Skeletal muscle cell (primary cell): ENCODE measurements at regions not wholly inside any gene's neighbourhood (a gene's known extent, or its start where the extent isn't known, plus 50 kb on each side); places are given as distances from the start of the nearest gene placed in this dataset.
"Not testable (repeated sequence)": the region's sequence is repeated elsewhere in the genome, so short reads cannot be mapped to it uniquely, and the experiment has no call there.

Source experiments
- DNase-seq: peaks from one replicate; pipeline ENCODE4 v3.0.0-alpha.2; 2010; ENCODE audit warnings: low read depth
- H3K4me3 ChIP-seq: 2 replicates; pipeline ENCODE4 v1.5.1; 2011; ENCODE audit warnings: low read depth, mild to moderate bottlenecking, control low read depth, low read length, moderate library complexity

GRCh38 chr6:147983581-147984366 lies 358.9 kb upstream of the SASH1 start:
- no peak for DNase-seq

GRCh38 chr6:147986846-147987245 lies 355.8 kb upstream of the SASH1 start:
- H3K4me3 ChIP-seq: no peak overlapping the region
- no peak for DNase-seq

More at GRCh38 chr6:147983581-147984366, 358.9 kb upstream of the SASH1 start:
- no peak overlapping the region for H3K4me3 ChIP-seq

- no peak overlapping the region for H3K4me3 ChIP-seq
- DNase-seq: no peak
These were observed 352.5 kb upstream of the SASH1 start for GRCh38 chr6:147990159-147990558.

GRCh38 chr6:147991961-147992360 lies 350.7 kb upstream of the SASH1 start:
- no peak for DNase-seq
- no peak overlapping the region for H3K4me3 ChIP-seq

GRCh38 chr6:147999001-147999540 lies 343.6 kb upstream of the SASH1 start:
- no peak for DNase-seq
- no peak overlapping the region for H3K4me3 ChIP-seq

GRCh38 chr6:148001844-148002642 lies 340.6 kb upstream of the SASH1 start:
- no peak for DNase-seq
- no peak overlapping the region for H3K4me3 ChIP-seq

GRCh38 chr6:148004651-148005050 lies 338.0 kb upstream of the SASH1 start:
- H3K4me3 ChIP-seq: no peak overlapping the region
- DNase-seq: no peak

- H3K4me3 ChIP-seq: no peak overlapping the region
- DNase-seq: no peak
These were observed 336.8 kb upstream of the SASH1 start for GRCh38 chr6:148005806-148006205.

- not testable (repeated sequence) for DNase-seq, H3K4me3 ChIP-seq
These were observed 332.1 kb upstream of the SASH1 start for GRCh38 chr6:148010516-148010915.

- no peak for DNase-seq
- H3K4me3 ChIP-seq: no peak overlapping the region
These were observed 326.6 kb upstream of the SASH1 start for GRCh38 chr6:148016013-148016412.

GRCh38 chr6:148021165-148021564 lies 321.5 kb upstream of the SASH1 start:
- DNase-seq: no peak
- H3K4me3 ChIP-seq: no peak overlapping the region

- no peak overlapping the region for H3K4me3 ChIP-seq
- no peak for DNase-seq
These were observed 320.9 kb upstream of the SASH1 start for GRCh38 chr6:148021699-148022098.

GRCh38 chr6:148022279-148022678 lies 320.4 kb upstream of the SASH1 start:
- DNase-seq, H3K4me3 ChIP-seq: not testable (repeated sequence)

- no peak for DNase-seq
- H3K4me3 ChIP-seq: no peak overlapping the region
These were observed 315.4 kb upstream of the SASH1 start for GRCh38 chr6:148027201-148027600.

- no peak overlapping the region for H3K4me3 ChIP-seq
- DNase-seq: no peak
These were observed 306.7 kb upstream of the SASH1 start for GRCh38 chr6:148035806-148036390.

GRCh38 chr6:148037496-148037895 lies 305.1 kb upstream of the SASH1 start:
- DNase-seq: no peak
- H3K4me3 ChIP-seq: no peak overlapping the region

GRCh38 chr6:148041546-148041945 lies 301.1 kb upstream of the SASH1 start:
- DNase-seq: no peak
- no peak overlapping the region for H3K4me3 ChIP-seq

- no peak overlapping the region for H3K4me3 ChIP-seq
- DNase-seq: no peak
These were observed 300.1 kb upstream of the SASH1 start for GRCh38 chr6:148042536-148042935.

GRCh38 chr6:148044261-148044751 lies 298.3 kb upstream of the SASH1 start:
- H3K4me3 ChIP-seq: no peak overlapping the region
- DNase-seq: peak; percentile 4

- no peak overlapping the region for H3K4me3 ChIP-seq
- DNase-seq: no peak
These were observed 297.7 kb upstream of the SASH1 start for GRCh38 chr6:148044921-148045320.
